Neutrophil (primary cell): ENCODE measurements at regions not wholly inside any gene's neighbourhood (a gene's known extent, or its start where the extent isn't known, plus 50 kb on each side); places are given as distances from the start of the nearest gene placed in this dataset.

ENCODE experiments used
- H3K27ac ChIP-seq: fragments of 200-600 bp; sonication (generic); 2 replicates; pipeline ENCODE4 v1.5.1; 2016; ENCODE audit warnings: mild to moderate bottlenecking, moderate library complexity
- H3K27me3 ChIP-seq: fragments of 200-600 bp; sonication (generic); 2 replicates; pipeline ENCODE4 v1.6.0; 2016; ENCODE audit warnings: mild to moderate bottlenecking
- H3K36me3 ChIP-seq: fragments of 200-600 bp; sonication (generic); 2 replicates; pipeline ENCODE4 v1.5.1; 2017
- H3K4me1 ChIP-seq, 2 experiments: fragments of 200-600 bp in 1 of 2; sonication (generic) in 1 of 2; 1 replicate in 1 of 2; 2 replicates in 1 of 2; pipeline versions ENCODE4 v1.5.1 to v1.6.1; 2013 to 2016; ENCODE audit warnings: low read depth in 1 of 2, low read length in 1 of 2, mild to moderate bottlenecking in 1 of 2, moderate library complexity in 1 of 2; ENCODE audit not compliant: control insufficient read depth in 1 of 2, insufficient read depth in 1 of 2
- H3K4me3 ChIP-seq, 2 experiments: fragments of 200-600 bp in 1 of 2; sonication (generic) in 1 of 2; 1 replicate in 1 of 2; 2 replicates in 1 of 2; pipeline ENCODE4 v1.5.1; 2013 to 2016; ENCODE audit warnings: low read depth in 1 of 2, low read length in 1 of 2, mild to moderate bottlenecking in 1 of 2, moderate library complexity in 1 of 2
- H3K9me3 ChIP-seq: fragments of 200-600 bp; sonication (generic); 2 replicates; pipeline ENCODE4 v1.5.1; 2016
- CTCF ChIP-seq: fragments of 200-600 bp; sonication (generic); IDR thresholded peaks from 2 replicates; pipeline ENCODE4 v1.5.1; 2016; ENCODE audit warnings: antibody characterized with exemption

DNA sequence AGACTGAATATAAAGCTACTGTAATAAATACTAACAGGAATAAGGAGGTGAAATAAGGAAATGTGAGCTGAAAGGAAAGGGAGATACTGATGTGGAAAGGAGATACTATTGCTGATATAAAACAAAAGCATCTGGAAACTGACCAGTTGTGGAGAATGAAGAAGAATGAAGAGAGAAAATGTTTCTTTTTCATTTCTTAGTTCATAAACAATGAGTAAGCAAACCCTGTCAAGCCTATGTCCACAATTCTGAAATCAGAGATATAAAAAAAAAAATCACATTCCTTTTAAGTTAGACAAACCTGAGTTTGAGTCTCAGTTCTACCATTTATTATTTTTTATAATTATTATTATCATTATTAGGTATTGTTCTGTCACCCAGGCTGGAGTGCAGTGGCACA lies 121.6 kb upstream of the GJE1 start:
- Histone ChIP-seq H3K4me1 (no peaks in the 10 kb centered on the region), H3K4me3 (no peak overlapping the region), H3K27me3 (no peaks in the 10 kb centered on the region), H3K9me3 (no peaks in the 10 kb centered on the region), H3K27ac (no peak overlapping the region), H3K36me3 (no peaks in the 10 kb centered on the region)
- no peak for TF ChIP-seq CTCF

GRCh38 chr6:142009647-142010046 lies 123.1 kb upstream of the GJE1 start:
- Histone ChIP-seq H3K4me3 (no peak overlapping the region), H3K27me3 (no peaks in the 10 kb centered on the region), H3K36me3 (no peaks in the 10 kb centered on the region), H3K4me1 (no peaks in the 10 kb centered on the region), H3K9me3 (no peaks in the 10 kb centered on the region), H3K27ac (no peak overlapping the region)
- no peak for TF ChIP-seq CTCF

GRCh38 chr6:142008781-142009180 lies 123.9 kb upstream of the GJE1 start:
- Histone ChIP-seq H3K27ac (no peak overlapping the region), H3K4me1 (no peaks in the 10 kb centered on the region)
- no peak for TF ChIP-seq CTCF

DNA sequence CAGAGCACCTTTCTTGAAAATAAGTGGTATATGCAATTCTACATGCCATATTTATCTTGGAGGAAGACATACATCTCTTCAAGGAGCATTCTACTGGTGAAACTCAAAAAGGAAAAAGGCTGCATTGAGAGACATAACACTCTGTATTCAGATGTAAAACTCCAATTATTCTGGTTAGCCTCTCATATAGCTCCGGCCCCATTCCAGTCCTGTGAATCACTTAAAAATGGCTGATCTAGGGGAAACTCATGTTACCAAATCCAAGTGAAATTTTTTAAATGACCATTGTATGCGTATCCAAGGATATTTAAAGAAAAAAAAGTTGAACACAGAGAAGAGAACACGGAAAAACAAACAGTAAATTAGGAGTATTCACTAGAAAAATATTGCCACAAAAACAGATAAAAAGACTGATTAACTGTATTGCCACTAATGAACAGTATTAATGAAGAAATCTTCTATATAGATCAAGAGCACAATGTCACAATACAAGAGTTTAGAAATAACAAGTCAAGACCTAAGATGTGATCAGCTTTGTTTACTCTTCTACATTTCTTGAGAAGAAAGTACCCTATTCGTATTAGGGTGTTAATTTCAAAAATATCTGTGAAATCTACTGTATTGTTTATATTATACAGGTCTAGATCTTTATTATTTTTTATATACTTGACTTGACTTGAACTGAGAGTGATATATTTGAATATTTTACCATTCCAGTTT lies 124.5 kb upstream of the GJE1 start:
- no peak for TF ChIP-seq CTCF
- H3K27me3 ChIP-seq: no peaks in the 10 kb centered on the region
- no peaks in the 10 kb centered on the region for H3K36me3 ChIP-seq
- no peak overlapping the region for H3K27ac ChIP-seq
- H3K4me1 ChIP-seq: no peaks in the 10 kb centered on the region
- no peaks in the 10 kb centered on the region for H3K9me3 ChIP-seq
- no peak overlapping the region for H3K4me3 ChIP-seq

More at GRCh38 chr6:142008781-142009180, 123.9 kb upstream of the GJE1 start:
- Histone ChIP-seq H3K36me3 (no peaks in the 10 kb centered on the region), H3K27me3 (no peaks in the 10 kb centered on the region), H3K4me3 (no peak overlapping the region), H3K9me3 (no peaks in the 10 kb centered on the region)

GRCh38 chr6:142005021-142005420 lies 127.7 kb upstream of the GJE1 start:
- no peaks in the 10 kb centered on the region for H3K9me3 ChIP-seq
- no peaks in the 10 kb centered on the region for H3K36me3 ChIP-seq
- no peak overlapping the region for H3K4me3 ChIP-seq
- H3K27me3 ChIP-seq: no peaks in the 10 kb centered on the region
- no peaks in the 10 kb centered on the region for H3K4me1 ChIP-seq
- no peak overlapping the region for H3K27ac ChIP-seq
- no peak for TF ChIP-seq CTCF
